ENCODE measurements at regions not wholly inside any gene's neighbourhood (a gene's known extent, or its start where the extent isn't known, plus 50 kb on each side); places are given as distances from the start of the nearest gene placed in this dataset.

GRCh38 chr14:38799671-38800070 is 303.4 kb downstream of the SEC23A start:
- H3K9me3 ChIP-seq = no peaks in the 10 kb centered on the region
- no peaks in the 10 kb centered on the region for H3K27me3 ChIP-seq
- H3K36me3 ChIP-seq = no peaks in the 10 kb centered on the region
- no peak overlapping the region for H3K4me3 ChIP-seq
- no peak for TF ChIP-seq CTCF (IDR thresholded peaks at IDR 0.05)
- no peaks in the 10 kb centered on the region for H3K4me1 ChIP-seq
- DNase-seq (no peak), ATAC-seq (no peak)
- H3K27ac ChIP-seq = no peak overlapping the region
- intact Hi-C loops (cut with DNase I) = no loop called here

- no peak overlapping the region for H3K27ac ChIP-seq
- ATAC-seq = no peak
- intact Hi-C loops (cut with DNase I) = no loop called here
- no peak for DNase-seq
- TF ChIP-seq CTCF (IDR thresholded peaks at IDR 0.05) = no peak
- H3K9me3 ChIP-seq = no peaks in the 10 kb centered on the region
- H3K4me1 ChIP-seq = no peaks in the 10 kb centered on the region
- no peaks in the 10 kb centered on the region for H3K27me3 ChIP-seq
- H3K36me3 ChIP-seq = no peaks in the 10 kb centered on the region
- H3K4me3 ChIP-seq = no peak overlapping the region
Observed at GRCh38 chr14:38794677-38795076, 308.4 kb downstream of the SEC23A start.

- DNase-seq (no peak), ATAC-seq (no peak)
- Histone ChIP-seq H3K36me3 (no peaks in the 10 kb centered on the region), H3K4me3 (no peak overlapping the region), H3K4me1 (no peaks in the 10 kb centered on the region), H3K9me3 (no peaks in the 10 kb centered on the region), H3K27me3 (no peaks in the 10 kb centered on the region), H3K27ac (no peak overlapping the region)
- TF ChIP-seq CTCF (IDR thresholded peaks at IDR 0.05) = no peak
- intact Hi-C loops (cut with DNase I) = no loop called here
Observed at GRCh38 chr14:38791862-38792261, 311.2 kb downstream of the SEC23A start.

- Histone ChIP-seq H3K4me3 (no peak overlapping the region), H3K9me3 (no peaks in the 10 kb centered on the region), H3K36me3 (no peaks in the 10 kb centered on the region), H3K27me3 (no peaks in the 10 kb centered on the region), H3K27ac (no peak overlapping the region), H3K4me1 (no peaks in the 10 kb centered on the region)
- no peak for TF ChIP-seq CTCF (IDR thresholded peaks at IDR 0.05)
- DNase-seq (no peak), ATAC-seq (no peak)
- intact Hi-C loops (cut with DNase I) = no loop called here
Observed at GRCh38 chr14:38790916-38791315, 312.1 kb downstream of the SEC23A start.

- no peak for TF ChIP-seq CTCF (IDR thresholded peaks at IDR 0.05)
- no peaks in the 10 kb centered on the region for H3K4me1 ChIP-seq
- no peak for DNase-seq
- H3K4me3 ChIP-seq = no peak overlapping the region
- no peaks in the 10 kb centered on the region for H3K27me3 ChIP-seq
- H3K9me3 ChIP-seq = no peaks in the 10 kb centered on the region
- H3K27ac ChIP-seq = no peak overlapping the region
- H3K36me3 ChIP-seq = no peaks in the 10 kb centered on the region
- no peak for ATAC-seq
- intact Hi-C loops (cut with DNase I) = no loop called here
Observed at GRCh38 chr14:38789805-38790204, 313.2 kb downstream of the SEC23A start.

- Histone ChIP-seq H3K4me3 (no peak overlapping the region), H3K27ac (no peak overlapping the region), H3K36me3 (no peaks in the 10 kb centered on the region), H3K27me3 (no peaks in the 10 kb centered on the region), H3K9me3 (no peaks in the 10 kb centered on the region), H3K4me1 (no peaks in the 10 kb centered on the region)
- intact Hi-C loops (cut with DNase I) = no loop called here
- ATAC-seq = no peak
- DNase-seq = no peak
- TF ChIP-seq CTCF (IDR thresholded peaks at IDR 0.05) = no peak
Observed at GRCh38 chr14:38788060-38788459, 315.0 kb downstream of the SEC23A start.
